ENCODE measurements at regions not wholly inside any gene's neighbourhood (a gene's known extent, or its start where the extent isn't known, plus 50 kb on each side); places are given as distances from the start of the nearest gene placed in this dataset.

- Histone ChIP-seq H3K27me3 (ENCODE audit: control insufficient read depth, insufficient read depth, low read length) (no peaks in the 10 kb centered on the region), H3K9me3 (ENCODE audit: control insufficient read depth in 2 of 2, low read length in 2 of 2) (no peaks in the 10 kb centered on the region), H3K36me3 (ENCODE audit: control insufficient read depth, insufficient read depth, low read length) (no peaks in the 10 kb centered on the region), H3K4me3 (ENCODE audit: low read depth, low read length) (no peak overlapping the region), H3K27ac (ENCODE audit: insufficient read depth, low read length, poor library complexity, severe bottlenecking) (no peak overlapping the region), H3K4me1 (ENCODE audit: control insufficient read depth, insufficient read depth, low read length, poor library complexity, severe bottlenecking) (no peaks in the 10 kb centered on the region)
- H3K27ac Mint-ChIP-seq, result no peak overlapping the region
- no peak overlapping the region for H3K4me3 Mint-ChIP-seq
- ATAC-seq (ENCODE audit: low read depth in 2 of 2) (no peak), DNase-seq (no peak)
- H3K27me3 Mint-ChIP-seq, result no peaks in the 10 kb centered on the region
- peaks cover 0 to 2% (median 0%) of the 10 kb centered on the region in 7 donors for H3K9me3 Mint-ChIP-seq
- H3K36me3 Mint-ChIP-seq, result no peaks in the 10 kb centered on the region
- H3K4me1 Mint-ChIP-seq, result no peaks in the 10 kb centered on the region
Measured at GRCh38 chr21:37984416-37984815, 68.2 kb upstream of the KCNJ6 start.

DNA sequence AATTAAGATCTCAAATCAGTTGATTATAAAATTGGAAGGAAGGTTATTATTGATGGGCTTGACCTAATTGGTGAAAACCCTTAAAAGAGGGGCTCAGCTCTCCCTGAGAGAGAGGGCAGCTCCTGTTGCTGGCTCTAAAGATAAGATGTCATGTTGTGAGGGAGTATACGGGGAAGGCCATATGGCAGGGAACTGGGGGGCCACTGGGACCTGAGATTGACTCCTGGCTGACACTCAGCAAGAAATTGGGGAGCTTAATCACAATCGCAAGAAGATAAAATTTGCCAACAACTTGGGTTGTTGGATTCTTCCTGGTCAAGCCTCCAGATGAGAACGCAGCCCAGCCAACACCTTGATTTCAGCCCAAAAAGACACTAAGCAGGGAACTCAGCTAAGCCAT lies 69.7 kb upstream of the KCNJ6 start:
- H3K27me3 ChIP-seq (ENCODE audit: control insufficient read depth, insufficient read depth, low read length), result no peaks in the 10 kb centered on the region
- Mint-ChIP-seq H3K27ac (no peak overlapping the region), H3K4me1 (no peaks in the 10 kb centered on the region), H3K9me3 (peaks cover 0 to 2% (median 0%) of the 10 kb centered on the region in 7 donors), H3K4me3 (no peak overlapping the region), H3K36me3 (no peaks in the 10 kb centered on the region), H3K27me3 (no peaks in the 10 kb centered on the region)
- no peaks in the 10 kb centered on the region for H3K4me1 ChIP-seq (ENCODE audit: control insufficient read depth, insufficient read depth, low read length, poor library complexity, severe bottlenecking)
- no peak overlapping the region for H3K4me3 ChIP-seq (ENCODE audit: low read depth, low read length)
- DNase-seq, result no peak
- ATAC-seq (ENCODE audit: low read depth in 2 of 2), result no peak
- H3K27ac ChIP-seq (ENCODE audit: insufficient read depth, low read length, poor library complexity, severe bottlenecking), result no peak overlapping the region
- H3K36me3 ChIP-seq (ENCODE audit: control insufficient read depth, insufficient read depth, low read length), result no peaks in the 10 kb centered on the region
- no peaks in the 10 kb centered on the region for H3K9me3 ChIP-seq (ENCODE audit: control insufficient read depth in 2 of 2, low read length in 2 of 2)

- no peaks in the 10 kb centered on the region for H3K4me1 ChIP-seq (ENCODE audit: control insufficient read depth, insufficient read depth, low read length, poor library complexity, severe bottlenecking)
- H3K4me1 Mint-ChIP-seq, result no peaks in the 10 kb centered on the region
- H3K9me3 Mint-ChIP-seq, result peaks cover 0 to 2% (median 0%) of the 10 kb centered on the region in 7 donors
- no peaks in the 10 kb centered on the region for H3K36me3 ChIP-seq (ENCODE audit: control insufficient read depth, insufficient read depth, low read length)
- H3K27me3 ChIP-seq (ENCODE audit: control insufficient read depth, insufficient read depth, low read length), result no peaks in the 10 kb centered on the region
- no peak overlapping the region for H3K4me3 ChIP-seq (ENCODE audit: low read depth, low read length)
- DNase-seq (no peak), ATAC-seq (ENCODE audit: low read depth in 2 of 2) (no peak)
- H3K27me3 Mint-ChIP-seq, result no peaks in the 10 kb centered on the region
- H3K9me3 ChIP-seq (ENCODE audit: control insufficient read depth in 2 of 2, low read length in 2 of 2), result no peaks in the 10 kb centered on the region
- no peaks in the 10 kb centered on the region for H3K36me3 Mint-ChIP-seq
- H3K27ac Mint-ChIP-seq, result no peak overlapping the region
- H3K4me3 Mint-ChIP-seq, result no peak overlapping the region
- H3K27ac ChIP-seq (ENCODE audit: insufficient read depth, low read length, poor library complexity, severe bottlenecking), result no peak overlapping the region
Measured at GRCh38 chr21:37986751-37987399, 70.6 kb upstream of the KCNJ6 start.

DNA sequence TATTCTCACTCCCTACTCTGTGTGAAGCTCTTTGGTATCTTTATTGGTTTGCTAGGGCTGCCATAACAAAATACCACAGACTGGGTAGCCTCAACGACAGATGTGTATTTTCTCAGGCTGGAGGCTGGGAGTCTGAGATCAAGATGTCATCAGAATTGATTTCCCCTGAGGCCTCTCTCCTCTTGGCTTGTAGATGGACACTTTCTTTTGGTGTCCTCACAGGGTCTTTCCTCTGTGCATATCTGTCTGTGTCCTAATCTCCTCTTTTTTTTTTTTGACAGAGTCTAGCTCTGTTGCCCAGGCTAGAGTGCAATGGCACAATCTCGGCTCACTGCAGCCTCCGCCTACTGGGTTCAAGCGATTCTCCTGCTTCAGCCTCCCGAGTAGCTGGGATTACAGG lies 71.4 kb upstream of the KCNJ6 start:
- Histone ChIP-seq H3K4me3 (ENCODE audit: low read depth, low read length) (no peak overlapping the region), H3K4me1 (ENCODE audit: control insufficient read depth, insufficient read depth, low read length, poor library complexity, severe bottlenecking) (no peaks in the 10 kb centered on the region), H3K36me3 (ENCODE audit: control insufficient read depth, insufficient read depth, low read length) (no peaks in the 10 kb centered on the region), H3K27ac (ENCODE audit: insufficient read depth, low read length, poor library complexity, severe bottlenecking) (no peak overlapping the region), H3K9me3 (ENCODE audit: control insufficient read depth in 2 of 2, low read length in 2 of 2) (no peaks in the 10 kb centered on the region), H3K27me3 (ENCODE audit: control insufficient read depth, insufficient read depth, low read length) (no peaks in the 10 kb centered on the region)
- no peak overlapping the region for H3K27ac Mint-ChIP-seq
- no peaks in the 10 kb centered on the region for H3K27me3 Mint-ChIP-seq
- peaks cover 0 to 3% (median 0%) of the 10 kb centered on the region in 7 donors for H3K9me3 Mint-ChIP-seq
- no peak overlapping the region for H3K4me3 Mint-ChIP-seq
- no peaks in the 10 kb centered on the region for H3K36me3 Mint-ChIP-seq
- ATAC-seq (ENCODE audit: low read depth in 2 of 2) (no peak), DNase-seq (no peak)
- no peaks in the 10 kb centered on the region for H3K4me1 Mint-ChIP-seq

DNA sequence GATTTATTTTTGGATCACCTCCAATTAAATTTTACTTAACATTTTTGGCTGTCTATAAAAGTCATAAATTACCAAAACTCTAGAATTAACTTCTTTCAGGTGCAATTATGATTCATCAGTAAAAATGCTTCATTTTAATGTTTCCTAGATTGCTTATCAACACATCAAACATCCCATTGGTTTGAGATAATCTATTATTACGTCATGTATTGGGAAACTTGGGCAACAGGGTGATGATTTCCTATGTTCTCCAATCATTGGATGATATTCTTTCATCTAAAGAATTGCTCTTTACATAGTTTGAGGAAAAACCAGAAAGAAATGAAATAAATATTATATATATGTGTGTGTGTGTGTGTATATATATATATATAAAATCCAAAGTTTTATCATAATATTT lies 76.8 kb upstream of the KCNJ6 start:
- ATAC-seq (ENCODE audit: low read depth in 2 of 2) (no peak), DNase-seq (no peak)
- Histone ChIP-seq H3K27ac (ENCODE audit: insufficient read depth, low read length, poor library complexity, severe bottlenecking) (no peak overlapping the region), H3K4me3 (ENCODE audit: low read depth, low read length) (no peak overlapping the region), H3K36me3 (ENCODE audit: control insufficient read depth, insufficient read depth, low read length) (no peaks in the 10 kb centered on the region), H3K4me1 (ENCODE audit: control insufficient read depth, insufficient read depth, low read length, poor library complexity, severe bottlenecking) (no peaks in the 10 kb centered on the region), H3K27me3 (ENCODE audit: control insufficient read depth, insufficient read depth, low read length) (no peaks in the 10 kb centered on the region), H3K9me3 (ENCODE audit: control insufficient read depth in 2 of 2, low read length in 2 of 2) (no peaks in the 10 kb centered on the region)
- peaks cover 5% of the 10 kb centered on the region for H3K27me3 Mint-ChIP-seq
- no peak overlapping the region for H3K4me3 Mint-ChIP-seq
- no peak overlapping the region for H3K27ac Mint-ChIP-seq
- no peaks in the 10 kb centered on the region for H3K36me3 Mint-ChIP-seq
- H3K4me1 Mint-ChIP-seq, result no peaks in the 10 kb centered on the region
- peaks cover 0 to 3% (median 0%) of the 10 kb centered on the region in 7 donors for H3K9me3 Mint-ChIP-seq

DNA sequence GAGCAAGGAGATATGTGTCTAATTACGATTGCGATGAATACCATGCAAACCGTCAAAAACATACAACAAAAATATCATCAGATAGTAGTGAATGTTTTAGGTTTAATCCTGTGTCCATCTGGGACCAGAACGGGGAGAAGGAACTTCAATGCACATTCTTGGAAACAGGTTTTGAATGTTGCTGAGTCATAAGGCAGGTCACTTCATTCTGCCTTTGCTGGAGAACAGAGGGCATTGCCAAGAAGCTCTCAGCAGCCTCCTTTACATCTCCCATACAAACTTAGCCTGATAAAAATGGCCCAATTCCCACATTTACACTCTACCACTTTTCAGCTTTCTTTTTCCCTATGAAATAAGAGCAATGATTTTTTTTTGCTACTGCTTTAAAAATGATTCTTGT lies 78.0 kb upstream of the KCNJ6 start:
- Histone ChIP-seq H3K27ac (ENCODE audit: insufficient read depth, low read length, poor library complexity, severe bottlenecking) (no peak overlapping the region), H3K9me3 (ENCODE audit: control insufficient read depth in 2 of 2, low read length in 2 of 2) (no peaks in the 10 kb centered on the region), H3K4me3 (ENCODE audit: low read depth, low read length) (no peak overlapping the region), H3K27me3 (ENCODE audit: control insufficient read depth, insufficient read depth, low read length) (no peaks in the 10 kb centered on the region), H3K4me1 (ENCODE audit: control insufficient read depth, insufficient read depth, low read length, poor library complexity, severe bottlenecking) (no peaks in the 10 kb centered on the region), H3K36me3 (ENCODE audit: control insufficient read depth, insufficient read depth, low read length) (no peaks in the 10 kb centered on the region)
- Mint-ChIP-seq H3K27me3 (peaks cover 5% of the 10 kb centered on the region), H3K4me3 (no peak overlapping the region), H3K36me3 (no peaks in the 10 kb centered on the region), H3K27ac (no peak overlapping the region), H3K4me1 (no peaks in the 10 kb centered on the region), H3K9me3 (peaks cover 0 to 3% (median 0%) of the 10 kb centered on the region in 7 donors)
- DNase-seq (no peak), ATAC-seq (ENCODE audit: low read depth in 2 of 2) (no peak)

DNA sequence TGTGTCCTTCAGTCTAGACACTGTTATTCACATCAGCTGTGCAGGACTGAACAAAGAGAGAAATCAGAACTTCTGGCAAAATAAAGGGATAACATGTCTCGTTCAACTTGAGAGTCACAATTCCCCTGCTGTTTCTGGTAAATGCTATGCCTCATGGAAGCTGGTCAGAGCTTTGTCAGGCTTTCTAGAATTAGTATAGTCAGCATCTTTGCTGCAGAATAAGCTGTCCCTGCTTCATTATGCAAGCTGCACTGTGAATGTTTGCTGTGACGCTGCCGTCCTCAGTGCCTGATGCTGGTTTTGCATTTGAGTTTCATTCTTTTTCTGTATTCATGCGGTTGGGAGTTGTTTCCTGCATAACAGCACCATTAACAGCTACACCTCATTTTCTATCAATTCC lies 96.4 kb upstream of the KCNJ6 start:
- peaks cover 9% of the 10 kb centered on the region for H3K27me3 Mint-ChIP-seq
- Histone ChIP-seq H3K4me3 (ENCODE audit: low read depth, low read length) (no peak overlapping the region), H3K4me1 (ENCODE audit: control insufficient read depth, insufficient read depth, low read length, poor library complexity, severe bottlenecking) (no peaks in the 10 kb centered on the region), H3K36me3 (ENCODE audit: control insufficient read depth, insufficient read depth, low read length) (no peaks in the 10 kb centered on the region), H3K27ac (ENCODE audit: insufficient read depth, low read length, poor library complexity, severe bottlenecking) (no peak overlapping the region), H3K27me3 (ENCODE audit: control insufficient read depth, insufficient read depth, low read length) (no peaks in the 10 kb centered on the region), H3K9me3 (ENCODE audit: control insufficient read depth in 2 of 2, low read length in 2 of 2) (no peaks in the 10 kb centered on the region)
- no peak for DNase-seq
- H3K9me3 Mint-ChIP-seq, result peaks cover 0 to 5% (median 2%) of the 10 kb centered on the region in 7 donors
- H3K27ac Mint-ChIP-seq, result no peak overlapping the region
- H3K4me3 Mint-ChIP-seq, result no peak overlapping the region
- ATAC-seq (ENCODE audit: low read depth in 2 of 2), result no peak
- no peaks in the 10 kb centered on the region for H3K4me1 Mint-ChIP-seq
- no peaks in the 10 kb centered on the region for H3K36me3 Mint-ChIP-seq

DNA sequence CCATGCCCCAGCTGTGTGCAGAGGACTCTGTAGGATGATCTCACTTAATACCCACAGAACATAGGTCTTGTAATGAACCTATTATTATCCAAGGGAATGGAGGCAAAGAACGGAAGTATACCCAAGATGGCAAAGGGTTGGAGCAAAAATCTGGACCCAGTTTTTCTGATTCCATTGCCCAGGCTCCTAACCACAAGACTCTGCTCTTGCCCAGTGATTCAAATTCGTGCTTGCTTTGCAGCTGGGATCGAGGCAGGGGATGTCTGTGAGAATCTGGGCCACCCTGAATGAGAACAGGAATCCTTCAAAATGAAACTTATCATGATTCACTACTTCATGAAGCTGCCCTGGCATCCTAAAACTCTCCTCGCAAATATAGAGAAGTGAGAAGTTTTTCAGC lies 97.5 kb upstream of the KCNJ6 start:
- no peaks in the 10 kb centered on the region for H3K9me3 ChIP-seq (ENCODE audit: control insufficient read depth in 2 of 2, low read length in 2 of 2)
- no peaks in the 10 kb centered on the region for H3K36me3 ChIP-seq (ENCODE audit: control insufficient read depth, insufficient read depth, low read length)
- no peak for ATAC-seq (ENCODE audit: low read depth in 2 of 2)
- H3K4me1 Mint-ChIP-seq, result no peaks in the 10 kb centered on the region
- no peak overlapping the region for H3K4me3 ChIP-seq (ENCODE audit: low read depth, low read length)
- H3K27ac Mint-ChIP-seq, result no peak overlapping the region
- H3K9me3 Mint-ChIP-seq, result peaks cover 0 to 7% (median 3%) of the 10 kb centered on the region in 7 donors
- peaks cover 9% of the 10 kb centered on the region for H3K27me3 Mint-ChIP-seq
- H3K27ac ChIP-seq (ENCODE audit: insufficient read depth, low read length, poor library complexity, severe bottlenecking), result no peak overlapping the region
- no peaks in the 10 kb centered on the region for H3K36me3 Mint-ChIP-seq
- H3K27me3 ChIP-seq (ENCODE audit: control insufficient read depth, insufficient read depth, low read length), result no peaks in the 10 kb centered on the region
- no peak overlapping the region for H3K4me3 Mint-ChIP-seq
- no peak for DNase-seq
- no peaks in the 10 kb centered on the region for H3K4me1 ChIP-seq (ENCODE audit: control insufficient read depth, insufficient read depth, low read length, poor library complexity, severe bottlenecking)

Data from CD4-positive, CD25-positive, alpha-beta regulatory T cell (primary cell).